ENCODE measurements at regions not wholly inside any gene's neighbourhood (a gene's known extent, or its start where the extent isn't known, plus 50 kb on each side); places are given as distances from the start of the nearest gene placed in this dataset.

DNA sequence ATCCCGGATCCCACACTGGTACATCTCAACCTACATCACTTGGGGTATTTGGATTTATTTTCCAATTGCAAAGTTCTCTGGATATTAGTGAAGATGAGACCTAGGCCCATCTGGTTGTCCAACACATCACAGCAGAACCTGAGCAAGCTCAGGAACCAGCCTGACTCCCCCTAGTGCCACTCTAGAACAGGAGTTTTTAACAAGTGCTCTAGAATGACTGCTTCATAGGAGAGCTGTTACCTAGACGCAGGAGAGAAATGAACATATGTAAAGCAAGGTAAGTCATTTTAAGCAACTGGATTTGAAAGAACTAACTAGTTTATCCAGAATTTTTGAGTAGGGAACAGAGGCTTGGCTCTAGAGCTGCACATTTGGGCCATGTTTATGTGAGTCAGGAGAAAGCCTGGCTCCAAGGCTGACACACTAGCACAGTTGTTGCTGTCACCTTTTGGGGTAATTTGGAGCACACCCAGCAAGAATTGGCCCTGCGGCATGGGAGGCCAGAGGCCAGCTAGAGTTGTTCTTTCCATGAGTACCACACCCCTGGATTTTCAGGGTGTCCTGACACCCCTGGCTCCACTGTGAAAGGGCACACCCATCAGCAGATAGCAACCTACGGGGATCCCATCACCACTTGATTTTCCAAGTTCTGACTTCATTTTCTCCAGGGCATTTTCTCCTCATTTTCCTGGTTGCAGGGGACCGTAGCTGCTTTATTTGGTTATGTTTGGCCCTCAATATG lies 110.9 kb upstream of the LPAR1 start:
- intact Hi-C loops (cut with DNase I): no loop called here
- Histone ChIP-seq H3K27ac (no peak overlapping the region), H3K9me3 (no peaks in the 10 kb centered on the region), H3K4me3 (no peak overlapping the region), H3K27me3 (ENCODE audit: insufficient read depth in 3 of 3, low read length in 2 of 3) (no peaks in the 10 kb centered on the region), H3K4me1 (no peaks in the 10 kb centered on the region), H3K36me3 (ENCODE audit: insufficient read depth in 1 of 2, low read depth in 1 of 2) (no peaks in the 10 kb centered on the region)
- ATAC-seq (no peak), DNase-seq (peak; percentile 18 to 50)
- TF ChIP-seq, protein P1, sequence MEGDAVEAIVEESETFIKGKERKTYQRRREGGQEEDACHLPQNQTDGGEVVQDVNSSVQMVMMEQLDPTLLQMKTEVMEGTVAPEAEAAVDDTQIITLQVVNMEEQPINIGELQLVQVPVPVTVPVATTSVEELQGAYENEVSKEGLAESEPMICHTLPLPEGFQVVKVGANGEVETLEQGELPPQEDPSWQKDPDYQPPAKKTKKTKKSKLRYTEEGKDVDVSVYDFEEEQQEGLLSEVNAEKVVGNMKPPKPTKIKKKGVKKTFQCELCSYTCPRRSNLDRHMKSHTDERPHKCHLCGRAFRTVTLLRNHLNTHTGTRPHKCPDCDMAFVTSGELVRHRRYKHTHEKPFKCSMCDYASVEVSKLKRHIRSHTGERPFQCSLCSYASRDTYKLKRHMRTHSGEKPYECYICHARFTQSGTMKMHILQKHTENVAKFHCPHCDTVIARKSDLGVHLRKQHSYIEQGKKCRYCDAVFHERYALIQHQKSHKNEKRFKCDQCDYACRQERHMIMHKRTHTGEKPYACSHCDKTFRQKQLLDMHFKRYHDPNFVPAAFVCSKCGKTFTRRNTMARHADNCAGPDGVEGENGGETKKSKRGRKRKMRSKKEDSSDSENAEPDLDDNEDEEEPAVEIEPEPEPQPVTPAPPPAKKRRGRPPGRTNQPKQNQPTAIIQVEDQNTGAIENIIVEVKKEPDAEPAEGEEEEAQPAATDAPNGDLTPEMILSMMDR (IDR thresholded peaks at IDR 0.05): no peak
- WGBS, 3 donors: 59 to 68% (median 61%) methylated on average over 5 of the region's 5 CpGs

DNA sequence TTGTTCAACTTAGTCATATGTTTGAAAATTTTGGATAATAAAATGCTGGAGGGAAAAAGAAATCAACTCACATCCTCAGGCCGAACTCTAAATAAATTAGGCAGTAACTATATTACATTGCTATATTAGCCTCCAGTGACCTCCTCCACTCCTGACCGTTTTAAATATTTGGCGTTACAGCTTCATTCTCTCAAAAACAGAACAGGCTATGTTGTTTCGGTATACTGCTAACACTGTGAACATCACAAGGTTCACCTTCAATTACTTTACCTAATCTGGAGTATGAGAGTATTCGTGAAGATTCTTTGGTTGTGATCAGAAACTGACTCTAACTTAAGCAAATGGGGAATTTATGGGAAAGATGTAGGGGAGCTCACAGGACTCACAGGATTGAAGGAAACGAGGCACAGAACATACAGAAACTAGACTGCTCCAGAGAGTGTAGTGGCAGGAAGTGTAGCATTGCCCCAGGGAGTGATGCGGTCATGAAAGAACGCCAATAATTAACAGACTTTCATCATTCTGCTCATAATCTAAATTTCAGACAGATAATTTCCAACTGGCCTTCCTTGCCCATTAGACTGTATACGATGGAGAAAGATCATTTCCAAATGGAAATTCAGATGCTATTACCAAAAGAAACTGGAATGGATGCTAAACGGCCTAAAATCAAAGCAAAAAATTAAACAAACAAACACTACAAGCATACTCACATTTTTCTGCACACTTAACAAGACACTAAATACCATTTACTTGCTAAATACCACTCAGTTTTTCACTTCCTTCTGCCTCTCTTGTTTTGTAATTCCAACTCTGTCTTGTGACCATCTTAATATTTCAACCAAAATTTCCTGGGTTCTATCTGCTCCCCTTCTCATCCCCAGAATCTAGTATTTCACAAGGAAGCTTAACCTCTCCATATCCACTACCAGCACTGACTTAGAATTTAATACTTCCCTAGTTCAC lies 110.1 kb upstream of the LPAR1 start:
- H3K4me1 ChIP-seq: no peaks in the 10 kb centered on the region
- DNase-seq: no peak
- intact Hi-C loops (cut with DNase I): no loop called here
- H3K27me3 ChIP-seq (ENCODE audit: insufficient read depth in 3 of 3, low read length in 2 of 3): no peaks in the 10 kb centered on the region
- H3K27ac ChIP-seq: no peak overlapping the region
- no peaks in the 10 kb centered on the region for H3K36me3 ChIP-seq (ENCODE audit: insufficient read depth in 1 of 2, low read depth in 1 of 2)
- TF ChIP-seq, protein P1 (IDR thresholded peaks at IDR 0.05): no peak
- H3K4me3 ChIP-seq: no peak overlapping the region
- 68 to 74% (median 74%) methylated on average over 10 of the region's 10 CpGs for WGBS, 3 donors
- ATAC-seq: no peak
- H3K9me3 ChIP-seq: no peaks in the 10 kb centered on the region

DNA sequence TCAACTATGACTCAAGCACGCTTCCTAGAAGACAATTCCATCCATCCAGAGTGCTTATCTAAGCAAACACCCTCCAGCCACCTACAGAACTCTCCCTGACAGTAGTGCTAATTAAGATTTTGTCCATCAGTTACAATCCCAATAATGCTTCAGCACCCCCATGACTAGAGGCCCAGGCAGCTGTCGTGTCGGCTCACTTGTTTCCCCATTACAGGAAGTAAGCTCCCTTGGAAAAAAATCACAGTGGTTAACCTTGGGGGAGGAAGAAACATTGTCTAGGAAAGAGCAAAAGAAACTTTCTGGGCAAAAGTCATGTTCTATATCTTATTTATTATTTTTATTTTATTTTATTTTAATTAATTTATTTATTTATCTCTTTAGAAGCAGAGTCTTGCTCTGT lies 108.8 kb upstream of the LPAR1 start:
- TF ChIP-seq, protein P1 (IDR thresholded peaks at IDR 0.05): no peak
- Histone ChIP-seq H3K27ac (no peak overlapping the region), H3K36me3 (ENCODE audit: insufficient read depth in 1 of 2, low read depth in 1 of 2) (no peaks in the 10 kb centered on the region), H3K9me3 (no peaks in the 10 kb centered on the region), H3K27me3 (ENCODE audit: insufficient read depth in 3 of 3, low read length in 2 of 3) (no peaks in the 10 kb centered on the region), H3K4me3 (no peak overlapping the region), H3K4me1 (no peaks in the 10 kb centered on the region)
- WGBS, 3 donors: 59 to 68% (median 61%) methylated on average over 3 of the region's 3 CpGs
- no peak for DNase-seq
- intact Hi-C loops (cut with DNase I): no loop called here
- no peak for ATAC-seq

- Histone ChIP-seq H3K4me3 (no peak overlapping the region), H3K27ac (no peak overlapping the region), H3K36me3 (ENCODE audit: insufficient read depth in 1 of 2, low read depth in 1 of 2) (no peaks in the 10 kb centered on the region), H3K4me1 (no peaks in the 10 kb centered on the region), H3K9me3 (no peaks in the 10 kb centered on the region), H3K27me3 (ENCODE audit: insufficient read depth in 3 of 3, low read length in 2 of 3) (no peaks in the 10 kb centered on the region)
- TF ChIP-seq, protein P1 (IDR thresholded peaks at IDR 0.05): no peak
- no peak for DNase-seq
- WGBS, 3 donors: 55 to 75% (median 58%) methylated on average over 3 of the region's 3 CpGs
- intact Hi-C loops (cut with DNase I): no loop called here
- ATAC-seq: no peak
Measured at GRCh38 chr9:111144741-111145140, 106.5 kb upstream of the LPAR1 start.

Data from psoas muscle (tissue), 7 donors.